GM18909 (cell line): ENCODE measurements at regions not wholly inside any gene's neighbourhood (a gene's known extent, or its start where the extent isn't known, plus 50 kb on each side); places are given as distances from the start of the nearest gene placed in this dataset.

ENCODE experiments used
- ATAC-seq: cut with Tn5 transposase; IDR thresholded peaks from one replicate; pipeline ENCODE4 v1.9.1; 2021; ENCODE audit warnings: mild to moderate bottlenecking; ENCODE audit not compliant: unreplicated experiment, poor library complexity

- ATAC-seq: no peak
Measured at GRCh38 chr12:41941079-41941478, 203.6 kb downstream of the GXYLT1 start.

- no peak for ATAC-seq
Measured at GRCh38 chr12:41940571-41940970, 204.1 kb downstream of the GXYLT1 start.

GRCh38 chr12:41936333-41936732 lies 208.3 kb downstream of the GXYLT1 start:
- ATAC-seq: no peak

- no peak for ATAC-seq
Measured at GRCh38 chr12:41935911-41936310, 208.8 kb downstream of the GXYLT1 start.

GRCh38 chr12:41932470-41932991 lies 212.1 kb downstream of the GXYLT1 start:
- ATAC-seq: peak; percentile 64

- no peak for ATAC-seq
Measured at GRCh38 chr12:41930866-41931437, 213.7 kb downstream of the GXYLT1 start.

GRCh38 chr12:41924111-41924510 lies 220.6 kb downstream of the GXYLT1 start:
- ATAC-seq: no peak

- ATAC-seq: no peak
Measured at GRCh38 chr12:41923351-41923750, 221.3 kb downstream of the GXYLT1 start.

- no peak for ATAC-seq
Measured at GRCh38 chr12:41920355-41920754, 224.3 kb downstream of the GXYLT1 start.

- no peak for ATAC-seq
Measured at GRCh38 chr12:41919526-41920261, 225.0 kb downstream of the GXYLT1 start.

GRCh38 chr12:41919048-41919447 lies 225.6 kb downstream of the GXYLT1 start:
- no peak for ATAC-seq

GRCh38 chr12:41917938-41918341 lies 226.7 kb downstream of the GXYLT1 start:
- no peak for ATAC-seq

- ATAC-seq: no peak
Measured at GRCh38 chr12:41917181-41917580, 227.5 kb downstream of the GXYLT1 start.

GRCh38 chr12:41910578-41911320 lies 233.9 kb downstream of the GXYLT1 start:
- ATAC-seq: no peak

GRCh38 chr12:41908206-41908605 lies 236.5 kb downstream of the GXYLT1 start:
- no peak for ATAC-seq

- no peak for ATAC-seq
Measured at GRCh38 chr12:41907550-41907949, 237.1 kb downstream of the GXYLT1 start.

GRCh38 chr12:41907021-41907420 lies 237.7 kb downstream of the GXYLT1 start:
- no peak for ATAC-seq

- no peak for ATAC-seq
Measured at GRCh38 chr12:41905759-41906297, 238.8 kb downstream of the GXYLT1 start.

- ATAC-seq: no peak
Measured at GRCh38 chr12:41905073-41905758, 239.5 kb downstream of the GXYLT1 start.

GRCh38 chr12:41904041-41904440 lies 240.6 kb downstream of the GXYLT1 start:
- ATAC-seq: no peak
